ENCODE measurements at regions not wholly inside any gene's neighbourhood (a gene's known extent, or its start where the extent isn't known, plus 50 kb on each side); places are given as distances from the start of the nearest gene placed in this dataset.
A peak's percentile ranks its signal among the peaks of the same experiment; 100 is the strongest.

- Histone ChIP-seq H3K4me3 (no peak overlapping the region), H3K9ac (ENCODE audit: insufficient read length) (no peak overlapping the region), H3K9me3 (ENCODE audit: low read depth, low read length) (no peaks in the 10 kb centered on the region), H3K36me3 (ENCODE audit: insufficient read depth, low read length) (no peaks in the 10 kb centered on the region), H3K27ac (no peak overlapping the region)
- DNase-seq (ENCODE audit: low read depth, low spot score), result no peak
- no peak for TF ChIP-seq EZH2 (IDR thresholded peaks at IDR 0.05)
- no peak for TF ChIP-seq FOXP2 (optimal IDR thresholded peaks at IDR 0.05; ENCODE audit: control extremely low read depth, extremely low read length, insufficient read depth)
- no peak for TF ChIP-seq POLR2AphosphoS5 (IDR thresholded peaks at IDR 0.05; ENCODE audit: borderline replicate concordance, low read depth, low read length)
Observed at GRCh38 chr13:107020393-107020792, 452.5 kb upstream of the ARGLU1 start.

DNA sequence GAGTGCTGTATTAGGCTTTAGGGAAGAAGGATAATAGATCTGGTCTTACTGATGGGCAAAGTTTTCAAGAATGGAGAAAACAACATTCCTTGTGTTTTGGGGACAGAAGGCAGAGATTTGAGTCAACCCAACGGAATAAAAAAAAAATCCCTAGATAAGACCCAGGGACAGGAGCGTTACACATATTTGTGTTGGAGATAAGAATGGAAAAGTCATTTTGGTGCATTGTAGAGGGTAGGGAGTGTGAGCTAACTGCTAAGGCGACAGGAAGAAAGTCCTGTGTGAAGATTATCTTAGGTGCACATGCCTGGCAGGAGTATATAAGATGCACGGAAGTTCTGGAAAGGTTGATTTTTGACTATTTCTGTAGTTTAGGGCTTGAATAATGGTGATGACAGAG lies 450.3 kb upstream of the ARGLU1 start:
- Histone ChIP-seq H3K9ac (ENCODE audit: insufficient read length) (no peak overlapping the region), H3K27ac (no peak overlapping the region), H3K4me3 (no peak overlapping the region), H3K9me3 (ENCODE audit: low read depth, low read length) (no peaks in the 10 kb centered on the region), H3K36me3 (ENCODE audit: insufficient read depth, low read length) (no peaks in the 10 kb centered on the region)
- no peak for TF ChIP-seq EZH2 (IDR thresholded peaks at IDR 0.05)
- no peak for TF ChIP-seq POLR2AphosphoS5 (IDR thresholded peaks at IDR 0.05; ENCODE audit: borderline replicate concordance, low read depth, low read length)
- TF ChIP-seq FOXP2 (optimal IDR thresholded peaks at IDR 0.05; ENCODE audit: control extremely low read depth, extremely low read length, insufficient read depth), result no peak
- no peak for DNase-seq (ENCODE audit: low read depth, low spot score)

DNA sequence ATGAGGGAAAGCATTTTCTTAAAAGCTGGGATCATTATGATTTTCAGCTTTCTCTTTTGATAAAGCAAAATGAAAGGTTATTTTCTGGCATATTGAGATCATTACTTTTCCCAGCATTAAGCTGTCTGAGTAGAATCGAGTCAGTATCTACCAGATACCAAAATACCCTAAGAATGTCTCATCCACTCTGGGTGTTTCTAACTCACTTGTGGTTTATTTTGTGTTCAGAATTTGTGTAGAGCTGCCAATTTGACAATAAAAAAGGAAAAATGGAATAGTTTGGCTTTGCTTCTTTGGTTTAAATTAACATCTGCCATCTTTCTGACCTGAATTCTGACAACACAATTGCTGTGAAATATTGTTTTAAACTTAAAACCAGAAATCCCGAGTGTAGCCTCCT lies 438.7 kb upstream of the ARGLU1 start:
- H3K36me3 ChIP-seq (ENCODE audit: insufficient read depth, low read length), result no peaks in the 10 kb centered on the region
- H3K27ac ChIP-seq, result no peak overlapping the region
- no peak overlapping the region for H3K9ac ChIP-seq (ENCODE audit: insufficient read length)
- DNase-seq (ENCODE audit: low read depth, low spot score), result no peak
- H3K4me3 ChIP-seq, result no peak overlapping the region
- H3K9me3 ChIP-seq (ENCODE audit: low read depth, low read length), result no peaks in the 10 kb centered on the region
- TF ChIP-seq FOXP2 (optimal IDR thresholded peaks at IDR 0.05; ENCODE audit: control extremely low read depth, extremely low read length, insufficient read depth) (no peak), EZH2 (IDR thresholded peaks at IDR 0.05) (no peak), POLR2AphosphoS5 (IDR thresholded peaks at IDR 0.05; ENCODE audit: borderline replicate concordance, low read depth, low read length) (no peak)

- H3K9me3 ChIP-seq (ENCODE audit: low read depth, low read length), result no peaks in the 10 kb centered on the region
- no peak for DNase-seq (ENCODE audit: low read depth, low spot score)
- H3K4me3 ChIP-seq, result no peak overlapping the region
- H3K36me3 ChIP-seq (ENCODE audit: insufficient read depth, low read length), result no peaks in the 10 kb centered on the region
- TF ChIP-seq FOXP2 (optimal IDR thresholded peaks at IDR 0.05; ENCODE audit: control extremely low read depth, extremely low read length, insufficient read depth) (no peak), POLR2AphosphoS5 (IDR thresholded peaks at IDR 0.05; ENCODE audit: borderline replicate concordance, low read depth, low read length) (no peak), EZH2 (IDR thresholded peaks at IDR 0.05) (no peak)
- no peak overlapping the region for H3K9ac ChIP-seq (ENCODE audit: insufficient read length)
- H3K27ac ChIP-seq, result no peak overlapping the region
Observed at GRCh38 chr13:107005577-107005976, 437.6 kb upstream of the ARGLU1 start.

GRCh38 chr13:107003911-107004310 lies 436.0 kb upstream of the ARGLU1 start:
- TF ChIP-seq FOXP2 (optimal IDR thresholded peaks at IDR 0.05; ENCODE audit: control extremely low read depth, extremely low read length, insufficient read depth) (no peak), EZH2 (IDR thresholded peaks at IDR 0.05) (no peak), POLR2AphosphoS5 (IDR thresholded peaks at IDR 0.05; ENCODE audit: borderline replicate concordance, low read depth, low read length) (no peak)
- no peak for DNase-seq (ENCODE audit: low read depth, low spot score)
- Histone ChIP-seq H3K36me3 (ENCODE audit: insufficient read depth, low read length) (no peaks in the 10 kb centered on the region), H3K4me3 (no peak overlapping the region), H3K27ac (no peak overlapping the region), H3K9me3 (ENCODE audit: low read depth, low read length) (no peaks in the 10 kb centered on the region), H3K9ac (ENCODE audit: insufficient read length) (no peak overlapping the region)

DNA sequence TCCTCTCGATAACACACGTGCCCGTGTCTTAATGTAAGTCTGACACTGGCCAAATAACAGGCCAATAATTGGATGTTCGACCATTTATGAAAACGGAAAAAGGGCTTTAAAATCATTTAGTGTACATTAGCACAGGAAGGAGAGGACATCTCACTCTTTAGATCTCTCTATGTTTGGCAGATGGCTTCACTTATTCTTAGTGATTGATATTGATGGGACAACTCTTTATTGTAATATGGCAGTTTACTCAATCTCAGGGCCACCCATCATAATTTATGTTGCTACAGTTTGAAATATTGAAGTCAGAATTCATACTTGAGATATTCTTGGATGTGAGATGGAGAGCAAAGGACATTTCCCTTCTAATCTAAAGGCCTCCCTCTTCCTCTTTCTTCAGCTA lies 430.7 kb upstream of the ARGLU1 start:
- no peak overlapping the region for H3K9ac ChIP-seq (ENCODE audit: insufficient read length)
- no peak overlapping the region for H3K27ac ChIP-seq
- H3K36me3 ChIP-seq (ENCODE audit: insufficient read depth, low read length), result no peaks in the 10 kb centered on the region
- H3K9me3 ChIP-seq (ENCODE audit: low read depth, low read length), result no peaks in the 10 kb centered on the region
- no peak for DNase-seq (ENCODE audit: low read depth, low spot score)
- TF ChIP-seq POLR2AphosphoS5 (IDR thresholded peaks at IDR 0.05; ENCODE audit: borderline replicate concordance, low read depth, low read length) (no peak), FOXP2 (optimal IDR thresholded peaks at IDR 0.05; ENCODE audit: control extremely low read depth, extremely low read length, insufficient read depth) (no peak), EZH2 (IDR thresholded peaks at IDR 0.05) (no peak)
- H3K4me3 ChIP-seq, result no peak overlapping the region

DNA sequence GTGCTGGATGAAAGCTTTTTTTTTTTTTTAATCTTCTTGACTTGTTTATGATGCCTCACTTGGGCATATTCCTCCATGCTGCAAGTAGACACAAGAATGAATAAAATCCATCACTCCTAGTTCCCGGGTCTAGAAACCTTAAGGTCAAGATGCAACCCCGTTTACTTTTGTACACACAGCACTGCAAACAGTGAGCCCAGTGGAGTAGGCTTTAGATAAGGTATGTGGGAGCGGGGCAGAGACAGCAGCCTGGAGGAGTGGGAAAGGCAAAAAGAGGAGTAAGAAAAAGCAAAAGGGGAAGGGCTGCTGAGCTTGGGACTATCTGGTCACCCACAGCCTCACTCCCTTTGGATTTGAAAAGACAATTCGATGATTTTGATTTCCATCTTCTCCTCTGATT lies 429.8 kb upstream of the ARGLU1 start:
- no peak overlapping the region for H3K4me3 ChIP-seq
- H3K27ac ChIP-seq, result no peak overlapping the region
- H3K9ac ChIP-seq (ENCODE audit: insufficient read length), result no peak overlapping the region
- no peak for DNase-seq (ENCODE audit: low read depth, low spot score)
- H3K9me3 ChIP-seq (ENCODE audit: low read depth, low read length), result no peaks in the 10 kb centered on the region
- TF ChIP-seq EZH2 (IDR thresholded peaks at IDR 0.05), result no peak
- TF ChIP-seq POLR2AphosphoS5 (IDR thresholded peaks at IDR 0.05; ENCODE audit: borderline replicate concordance, low read depth, low read length), result no peak
- no peak for TF ChIP-seq FOXP2 (optimal IDR thresholded peaks at IDR 0.05; ENCODE audit: control extremely low read depth, extremely low read length, insufficient read depth)
- H3K36me3 ChIP-seq (ENCODE audit: insufficient read depth, low read length), result no peaks in the 10 kb centered on the region

GRCh38 chr13:106996867-106997618 lies 429.1 kb upstream of the ARGLU1 start:
- no peak for DNase-seq (ENCODE audit: low read depth, low spot score)
- Histone ChIP-seq H3K9me3 (ENCODE audit: low read depth, low read length) (no peaks in the 10 kb centered on the region), H3K4me3 (no peak overlapping the region), H3K9ac (ENCODE audit: insufficient read length) (no peak overlapping the region), H3K27ac (no peak overlapping the region), H3K36me3 (ENCODE audit: insufficient read depth, low read length) (no peaks in the 10 kb centered on the region)
- TF ChIP-seq FOXP2 (optimal IDR thresholded peaks at IDR 0.05; ENCODE audit: control extremely low read depth, extremely low read length, insufficient read depth) (no peak), POLR2AphosphoS5 (IDR thresholded peaks at IDR 0.05; ENCODE audit: borderline replicate concordance, low read depth, low read length) (no peak), EZH2 (IDR thresholded peaks at IDR 0.05) (no peak)

DNA sequence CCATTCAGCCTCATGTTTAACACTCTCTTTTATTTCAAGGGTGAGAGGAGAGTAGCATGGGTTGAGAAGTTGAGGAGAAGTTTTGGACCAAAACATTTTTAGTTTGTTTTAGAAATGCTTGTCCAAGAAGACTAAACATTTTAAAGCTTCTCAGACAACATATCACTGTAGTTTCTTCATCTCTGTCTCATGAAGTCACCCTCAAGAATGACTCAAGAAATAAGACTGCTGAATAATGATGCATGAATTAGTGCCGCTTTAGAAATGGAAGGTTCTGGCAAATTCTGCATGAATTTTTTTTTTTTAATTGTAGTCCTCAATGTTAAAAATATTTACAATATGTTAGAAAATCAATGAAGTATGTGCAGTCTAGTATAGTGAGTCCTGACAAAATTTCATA lies 422.7 kb upstream of the ARGLU1 start:
- TF ChIP-seq FOXP2 (optimal IDR thresholded peaks at IDR 0.05; ENCODE audit: control extremely low read depth, extremely low read length, insufficient read depth) (no peak), EZH2 (IDR thresholded peaks at IDR 0.05) (no peak), POLR2AphosphoS5 (IDR thresholded peaks at IDR 0.05; ENCODE audit: borderline replicate concordance, low read depth, low read length) (no peak)
- DNase-seq (ENCODE audit: low read depth, low spot score), result no peak
- no peak overlapping the region for H3K9ac ChIP-seq (ENCODE audit: insufficient read length)
- H3K27ac ChIP-seq, result peak overlapping the region; percentile 97
- H3K36me3 ChIP-seq (ENCODE audit: insufficient read depth, low read length), result no peaks in the 10 kb centered on the region
- H3K9me3 ChIP-seq (ENCODE audit: low read depth, low read length), result no peaks in the 10 kb centered on the region
- H3K4me3 ChIP-seq, result peak overlapping the region; percentile 68

All from SK-N-MC (cell line).